ENCODE measurements at regions not wholly inside any gene's neighbourhood (a gene's known extent, or its start where the extent isn't known, plus 50 kb on each side); places are given as distances from the start of the nearest gene placed in this dataset.

GRCh38 chr12:107557589-107558100, 128.0 kb upstream of the PWP1 start:
- TF ChIP-seq TAF1 (IDR thresholded peaks at IDR 0.05; ENCODE audit: borderline replicate concordance, insufficient read depth, low read length) (no peak), REST (IDR thresholded peaks at IDR 0.05; ENCODE audit: insufficient read depth in 1 of 2, low read depth in 2 of 2, low read length in 2 of 2) (no peak), SIN3A (IDR thresholded peaks at IDR 0.05; ENCODE audit: borderline replicate concordance, insufficient read depth, low read length) (no peak), FOXP2 (optimal IDR thresholded peaks at IDR 0.05; ENCODE audit: borderline replicate concordance, extremely low read depth, extremely low read length, insufficient read depth) (no peak)

GRCh38 chr12:107558141-107558815, 127.3 kb upstream of the PWP1 start:
- TF ChIP-seq TAF1 (IDR thresholded peaks at IDR 0.05; ENCODE audit: borderline replicate concordance, insufficient read depth, low read length) = no peak
- TF ChIP-seq REST (IDR thresholded peaks at IDR 0.05; ENCODE audit: insufficient read depth in 1 of 2, low read depth in 2 of 2, low read length in 2 of 2) = no peak
- no peak for TF ChIP-seq SIN3A (IDR thresholded peaks at IDR 0.05; ENCODE audit: borderline replicate concordance, insufficient read depth, low read length)
- TF ChIP-seq POLR2AphosphoS5 (IDR thresholded peaks at IDR 0.05; ENCODE audit: low read depth, low read length) = no peak
- TF ChIP-seq FOXP2 (optimal IDR thresholded peaks at IDR 0.05; ENCODE audit: borderline replicate concordance, extremely low read depth, extremely low read length, insufficient read depth) = no peak

- no peak for TF ChIP-seq POLR2AphosphoS5 (IDR thresholded peaks at IDR 0.05; ENCODE audit: low read depth, low read length)
- no peak for TF ChIP-seq TAF1 (IDR thresholded peaks at IDR 0.05; ENCODE audit: borderline replicate concordance, insufficient read depth, low read length)
- TF ChIP-seq REST (IDR thresholded peaks at IDR 0.05; ENCODE audit: insufficient read depth in 1 of 2, low read depth in 2 of 2, low read length in 2 of 2) = no peak
- no peak for TF ChIP-seq SIN3A (IDR thresholded peaks at IDR 0.05; ENCODE audit: borderline replicate concordance, insufficient read depth, low read length)
- no peak for TF ChIP-seq FOXP2 (optimal IDR thresholded peaks at IDR 0.05; ENCODE audit: borderline replicate concordance, extremely low read depth, extremely low read length, insufficient read depth)
These were observed 126.7 kb upstream of the PWP1 start for GRCh38 chr12:107558816-107559382.

- TF ChIP-seq SIN3A (IDR thresholded peaks at IDR 0.05; ENCODE audit: borderline replicate concordance, insufficient read depth, low read length) (no peak), POLR2AphosphoS5 (IDR thresholded peaks at IDR 0.05; ENCODE audit: low read depth, low read length) (no peak), FOXP2 (optimal IDR thresholded peaks at IDR 0.05; ENCODE audit: borderline replicate concordance, extremely low read depth, extremely low read length, insufficient read depth) (no peak), TAF1 (IDR thresholded peaks at IDR 0.05; ENCODE audit: borderline replicate concordance, insufficient read depth, low read length) (no peak), REST (IDR thresholded peaks at IDR 0.05; ENCODE audit: insufficient read depth in 1 of 2, low read depth in 2 of 2, low read length in 2 of 2) (no peak)
These were observed 125.3 kb upstream of the PWP1 start for GRCh38 chr12:107560165-107560898.
